ENCODE measurements at regions not wholly inside any gene's neighbourhood (a gene's known extent, or its start where the extent isn't known, plus 50 kb on each side); places are given as distances from the start of the nearest gene placed in this dataset.
A peak's percentile ranks its signal among the peaks of the same experiment; 100 is the strongest.

DNA sequence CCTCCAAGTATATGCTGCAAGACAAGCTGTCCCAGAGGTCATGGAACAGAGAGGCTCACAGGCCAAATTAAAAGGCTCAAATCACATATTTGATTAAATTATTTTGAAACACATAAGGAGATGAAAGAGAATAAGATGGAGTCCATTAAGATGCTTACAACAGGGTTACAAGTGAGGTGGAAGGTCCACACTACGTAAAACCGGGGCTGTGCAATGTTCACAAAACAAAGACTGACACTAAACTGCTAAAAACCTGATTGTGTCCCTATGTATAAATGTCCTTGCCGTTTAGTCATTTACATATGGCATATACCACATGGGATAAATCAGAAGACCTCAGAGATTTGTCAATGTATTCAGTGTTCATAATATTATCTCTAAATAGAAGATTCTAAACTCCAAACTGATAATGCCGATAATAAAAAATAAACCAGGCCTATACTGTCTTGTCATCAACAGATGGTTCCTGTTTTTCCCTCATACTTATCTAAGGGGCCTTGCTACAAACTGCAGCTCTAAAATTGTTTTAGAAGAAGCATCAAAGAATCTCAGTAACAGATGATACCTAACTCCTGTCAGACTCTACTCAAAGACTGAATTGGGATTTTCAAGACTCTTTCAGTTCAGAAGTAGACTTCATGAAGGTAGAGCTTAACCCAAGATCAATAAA lies 51.8 kb upstream of the RIPOR2 start:
- DNase-seq (ENCODE audit: low read depth in 2 of 3, low spot score in 2 of 3) = peak in 1 of 3 donors; percentile 37

GRCh38 chr6:24988562-24988961 lies 52.8 kb upstream of the RIPOR2 start:
- DNase-seq (ENCODE audit: low read depth in 2 of 3, low spot score in 2 of 3) = no peak

DNA sequence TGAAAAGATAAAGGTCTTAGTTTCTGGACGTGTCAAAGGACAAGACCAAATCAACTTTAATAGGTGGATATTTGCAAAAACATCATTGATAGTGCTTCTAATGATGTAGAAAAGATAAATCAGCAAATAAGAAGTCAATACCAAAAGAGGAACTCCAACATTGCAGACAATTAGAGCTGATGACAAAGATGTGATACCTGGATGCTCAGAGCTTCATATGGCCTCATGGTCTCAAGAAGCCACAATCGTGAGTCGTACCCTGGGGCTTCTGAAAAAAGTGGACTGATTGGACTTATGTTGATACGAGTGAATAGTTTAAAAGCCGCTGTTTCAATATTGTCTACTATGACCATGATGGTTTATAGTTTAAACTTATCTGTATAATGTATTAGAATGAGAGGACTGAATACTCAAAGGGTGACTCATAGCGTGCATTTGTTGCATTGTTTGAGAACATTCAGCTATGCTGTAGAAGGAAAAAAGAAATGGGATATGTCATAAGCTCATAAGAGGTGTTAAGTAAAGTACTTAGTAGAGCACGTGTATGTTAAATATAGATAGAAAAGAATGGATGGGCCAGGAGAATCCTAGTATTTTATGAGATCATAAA lies 54.6 kb upstream of the RIPOR2 start:
- no peak for DNase-seq (ENCODE audit: low read depth in 2 of 3, low spot score in 2 of 3)

DNA sequence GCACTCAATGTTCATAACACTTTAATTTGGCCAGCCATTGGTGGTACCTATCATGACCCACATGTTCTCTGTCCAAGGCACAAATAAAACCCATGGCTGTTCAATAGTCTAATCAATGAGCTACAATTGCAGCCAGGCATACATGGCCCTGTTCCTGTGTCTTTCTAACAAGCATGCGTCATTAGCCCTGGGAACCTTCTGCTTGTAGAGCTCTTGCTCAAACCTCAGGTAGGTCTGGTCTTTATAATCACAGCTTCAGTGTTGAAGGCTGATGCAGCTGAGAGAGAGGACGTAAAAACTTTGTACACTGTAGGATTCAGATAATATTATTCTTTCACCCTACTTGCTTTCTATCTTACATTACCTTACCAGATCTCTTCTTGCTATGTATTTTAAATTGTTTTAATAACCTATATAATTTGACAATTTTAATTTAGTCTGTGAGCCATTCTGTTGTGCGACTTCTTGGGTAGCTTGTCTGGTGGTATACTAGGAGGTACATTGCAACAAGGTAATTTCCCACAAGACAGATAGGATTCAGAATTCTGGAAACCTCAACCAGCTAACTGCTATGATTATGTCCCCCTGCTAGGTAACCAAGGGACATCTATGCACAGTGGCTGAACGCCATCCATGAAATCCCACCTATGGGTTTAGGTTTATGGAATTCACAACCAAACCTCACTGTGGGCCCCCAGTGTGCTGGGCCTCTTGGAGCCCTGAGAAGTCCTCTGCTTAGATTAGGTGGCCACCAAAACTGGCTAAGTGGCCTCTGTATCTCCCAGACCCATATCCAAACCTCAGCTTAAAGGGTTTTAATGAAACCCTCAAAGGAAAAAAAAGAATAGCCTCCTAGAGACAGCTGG lies 55.4 kb upstream of the RIPOR2 start:
- DNase-seq (ENCODE audit: low read depth in 2 of 3, low spot score in 2 of 3) = no peak

DNA sequence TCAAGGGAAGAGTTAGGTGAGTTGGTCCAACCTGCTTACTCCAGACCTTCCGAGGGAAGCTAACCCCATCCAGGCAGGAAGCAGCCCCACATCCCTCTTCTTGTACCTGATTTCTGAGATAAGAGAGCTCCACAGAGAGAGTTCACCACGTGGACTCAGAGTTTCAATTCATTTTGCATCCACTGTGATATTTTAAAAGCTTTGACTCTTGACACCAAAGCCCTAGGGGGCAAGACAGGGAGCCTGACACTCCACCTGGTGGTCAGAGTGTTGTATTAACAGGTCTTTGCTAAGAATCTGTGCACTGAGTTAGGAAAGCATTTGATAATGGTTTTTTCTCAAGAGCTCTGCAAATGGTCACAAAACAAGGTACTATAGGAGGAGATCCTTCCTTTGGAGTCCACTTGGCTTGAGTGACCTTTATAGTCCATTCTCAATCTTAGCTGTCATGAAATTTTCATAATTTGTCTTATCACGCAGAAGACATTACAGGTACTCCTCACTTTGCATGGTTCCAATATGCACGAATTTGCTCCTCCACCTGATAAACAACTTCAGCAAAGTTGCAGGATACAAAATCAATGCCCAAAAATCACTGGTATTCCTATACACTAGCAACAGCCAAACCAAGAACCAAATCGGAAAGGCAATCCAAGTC lies 56.2 kb upstream of the RIPOR2 start:
- peak; percentile 53 to 89 (median 68) for DNase-seq (ENCODE audit: low read depth in 2 of 3, low spot score in 2 of 3)

DNA sequence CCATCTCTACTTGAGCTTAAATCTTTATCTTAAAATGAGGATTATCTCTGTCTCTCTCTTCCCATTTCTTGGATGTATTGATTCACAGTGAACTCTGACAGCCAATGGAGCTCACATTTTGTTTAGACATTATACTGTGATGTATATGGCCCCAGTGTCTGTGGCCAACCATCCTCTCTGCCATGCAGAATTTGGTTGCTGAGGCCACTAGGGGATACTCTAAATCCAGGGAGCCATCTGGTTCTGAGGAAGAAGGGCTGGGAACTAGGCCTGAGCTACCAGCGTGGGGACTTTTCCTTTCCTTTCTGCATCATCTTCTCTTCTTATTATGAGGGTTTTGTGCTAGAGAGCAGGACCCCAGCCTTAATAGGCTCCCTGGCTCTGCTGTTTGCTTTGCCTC lies 59.1 kb upstream of the RIPOR2 start:
- no peak for DNase-seq (ENCODE audit: low read depth in 2 of 3, low spot score in 2 of 3)

GRCh38 chr6:24995270-24995669 lies 59.5 kb upstream of the RIPOR2 start:
- DNase-seq (ENCODE audit: low read depth in 2 of 3, low spot score in 2 of 3) = no peak

- peak in 1 of 3 donors; percentile 50 for DNase-seq (ENCODE audit: low read depth in 2 of 3, low spot score in 2 of 3)
Observed at GRCh38 chr6:24996269-24996836, 60.6 kb upstream of the RIPOR2 start.

DNA sequence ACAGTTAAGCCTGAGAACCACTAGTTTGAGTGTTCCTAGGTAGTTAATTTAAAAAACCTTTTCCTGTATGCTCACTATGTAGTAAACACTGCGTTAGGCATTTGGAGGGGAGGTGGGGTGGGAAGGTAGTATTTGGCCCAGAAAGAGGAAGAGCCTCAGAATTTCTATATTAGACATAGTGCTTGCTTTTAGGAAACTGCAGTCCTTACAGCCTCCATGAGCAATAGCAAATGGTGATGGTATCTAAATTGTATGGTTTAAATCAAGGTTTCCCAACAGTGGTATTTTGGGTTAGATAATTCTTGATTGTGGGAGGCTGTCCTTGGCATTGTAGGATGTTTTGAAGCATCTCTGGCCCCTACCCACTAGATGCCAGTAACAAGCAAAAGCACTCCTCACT lies 61.5 kb upstream of the RIPOR2 start:
- no peak for DNase-seq (ENCODE audit: low read depth in 2 of 3, low spot score in 2 of 3)

DNA sequence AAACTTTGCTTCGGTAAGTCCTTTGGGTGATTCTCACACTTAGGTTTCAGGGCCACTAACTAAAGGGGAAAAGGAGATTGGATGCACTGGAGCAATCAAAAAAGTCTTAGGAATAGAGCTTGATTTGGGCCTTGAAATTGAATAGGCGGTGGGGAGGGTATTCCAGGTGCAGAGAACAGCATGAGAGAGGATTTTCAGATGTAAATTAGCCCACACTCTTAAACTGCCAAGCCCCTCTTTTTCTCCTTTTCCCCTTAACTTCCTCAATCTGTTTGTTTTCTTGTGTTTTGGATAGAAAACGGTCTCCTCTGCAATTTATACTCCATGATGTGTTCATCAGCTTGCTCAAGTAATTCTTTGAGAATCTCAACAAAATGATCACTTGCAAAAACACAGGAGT lies 62.1 kb upstream of the RIPOR2 start:
- DNase-seq (ENCODE audit: low read depth in 2 of 3, low spot score in 2 of 3) = no peak

GRCh38 chr6:25002326-25003091 lies 66.7 kb upstream of the RIPOR2 start:
- DNase-seq (ENCODE audit: low read depth in 2 of 3, low spot score in 2 of 3) = no peak

GRCh38 chr6:25004357-25004756 lies 68.6 kb upstream of the RIPOR2 start:
- DNase-seq (ENCODE audit: low read depth in 2 of 3, low spot score in 2 of 3) = no peak

DNA sequence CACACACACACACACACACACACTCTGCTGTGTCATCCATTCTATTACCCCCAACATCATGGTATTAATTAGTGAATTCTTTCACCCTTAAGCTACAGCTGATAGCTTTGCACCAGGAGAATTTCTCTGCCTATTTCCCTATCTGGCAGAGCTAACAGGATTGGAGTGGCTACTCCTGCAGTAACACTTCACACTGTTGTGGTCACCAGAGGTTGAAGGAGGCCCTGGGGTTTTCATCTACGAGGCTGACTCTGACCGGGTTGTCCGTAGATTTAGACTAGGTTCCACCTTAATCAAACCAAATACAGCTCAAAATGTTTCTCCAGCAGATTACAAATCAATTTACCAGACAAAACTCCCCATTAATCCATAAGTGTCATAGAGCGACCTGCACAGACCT lies 69.2 kb upstream of the RIPOR2 start:
- DNase-seq (ENCODE audit: low read depth in 2 of 3, low spot score in 2 of 3) = no peak

GRCh38 chr6:25006075-25006474 lies 70.3 kb upstream of the RIPOR2 start:
- no peak for DNase-seq (ENCODE audit: low read depth in 2 of 3, low spot score in 2 of 3)

- peak in 2 of 3 donors; percentile 76 to 90 for DNase-seq (ENCODE audit: low read depth in 2 of 3, low spot score in 2 of 3)
Observed at GRCh38 chr6:25006565-25007001, 70.8 kb upstream of the RIPOR2 start.

GRCh38 chr6:25007269-25007699 lies 71.5 kb upstream of the RIPOR2 start:
- DNase-seq (ENCODE audit: low read depth in 2 of 3, low spot score in 2 of 3) = peak in 1 of 3 donors; percentile 32

GRCh38 chr6:25008707-25009392 lies 73.1 kb upstream of the RIPOR2 start:
- no peak for DNase-seq (ENCODE audit: low read depth in 2 of 3, low spot score in 2 of 3)

DNA sequence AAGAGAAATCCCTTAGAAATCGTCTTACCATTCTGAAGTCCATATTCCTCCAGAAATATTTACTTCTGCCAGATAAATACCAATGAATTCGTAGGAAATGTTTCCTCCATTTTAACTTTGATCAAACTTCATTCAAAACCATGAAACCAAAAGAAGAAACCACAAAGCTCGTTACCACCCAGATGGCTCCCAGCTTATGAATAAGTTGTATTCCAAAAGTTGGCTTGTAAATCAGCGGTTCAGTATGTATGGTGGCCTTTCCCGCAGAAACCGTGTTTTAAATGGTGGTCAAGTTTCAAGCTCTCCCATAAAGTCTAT lies 73.6 kb upstream of the RIPOR2 start:
- DNase-seq (ENCODE audit: low read depth in 2 of 3, low spot score in 2 of 3) = no peak

GRCh38 chr6:25010176-25010575 lies 74.4 kb upstream of the RIPOR2 start:
- DNase-seq (ENCODE audit: low read depth in 2 of 3, low spot score in 2 of 3) = peak in 1 of 3 donors; percentile 44

All from hematopoietic multipotent progenitor cell (in vitro differentiated cells).